ENCODE measurements at regions not wholly inside any gene's neighbourhood (a gene's known extent, or its start where the extent isn't known, plus 50 kb on each side); places are given as distances from the start of the nearest gene placed in this dataset.

- no peak for TF ChIP-seq TAF1 (IDR thresholded peaks at IDR 0.05; ENCODE audit: low read depth)
- no peak for TF ChIP-seq YY1 (IDR thresholded peaks at IDR 0.05; ENCODE audit: low read depth)
- no peak for TF ChIP-seq TCF12 (IDR thresholded peaks at IDR 0.05; ENCODE audit: low read depth)
- TF ChIP-seq, protein P1, sequence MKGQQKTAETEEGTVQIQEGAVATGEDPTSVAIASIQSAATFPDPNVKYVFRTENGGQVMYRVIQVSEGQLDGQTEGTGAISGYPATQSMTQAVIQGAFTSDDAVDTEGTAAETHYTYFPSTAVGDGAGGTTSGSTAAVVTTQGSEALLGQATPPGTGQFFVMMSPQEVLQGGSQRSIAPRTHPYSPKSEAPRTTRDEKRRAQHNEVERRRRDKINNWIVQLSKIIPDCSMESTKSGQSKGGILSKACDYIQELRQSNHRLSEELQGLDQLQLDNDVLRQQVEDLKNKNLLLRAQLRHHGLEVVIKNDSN (IDR thresholded peaks at IDR 0.05): no peak
- no peak for TF ChIP-seq TEAD4 (IDR thresholded peaks at IDR 0.05)
- no peak for TF ChIP-seq EGR1 (IDR thresholded peaks at IDR 0.05)
- TF ChIP-seq REST (IDR thresholded peaks at IDR 0.05; ENCODE audit: low read depth): no peak
- TF ChIP-seq EP300 (IDR thresholded peaks at IDR 0.05; ENCODE audit: borderline replicate concordance): no peak
- no peak for TF ChIP-seq NFIC (IDR thresholded peaks at IDR 0.05)
- no peak for TF ChIP-seq ZBTB7A (IDR thresholded peaks at IDR 0.05; ENCODE audit: low read depth)
- TF ChIP-seq CEBPB (IDR thresholded peaks at IDR 0.05): no peak
- no peak for TF ChIP-seq RAD21 (IDR thresholded peaks at IDR 0.05; ENCODE audit: low read depth)
- no peak for TF ChIP-seq CREB1 (IDR thresholded peaks at IDR 0.05; ENCODE audit: low read depth)
- no peak for TF ChIP-seq FOXM1 (IDR thresholded peaks at IDR 0.05; ENCODE audit: borderline replicate concordance, low read depth)
- TF ChIP-seq, protein P2, sequence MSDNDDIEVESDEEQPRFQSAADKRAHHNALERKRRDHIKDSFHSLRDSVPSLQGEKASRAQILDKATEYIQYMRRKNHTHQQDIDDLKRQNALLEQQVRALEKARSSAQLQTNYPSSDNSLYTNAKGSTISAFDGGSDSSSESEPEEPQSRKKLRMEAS (IDR thresholded peaks at IDR 0.05): no peak
Measured at GRCh38 chr7:41130561-41131236, 572.2 kb downstream of the INHBA start.

DNA sequence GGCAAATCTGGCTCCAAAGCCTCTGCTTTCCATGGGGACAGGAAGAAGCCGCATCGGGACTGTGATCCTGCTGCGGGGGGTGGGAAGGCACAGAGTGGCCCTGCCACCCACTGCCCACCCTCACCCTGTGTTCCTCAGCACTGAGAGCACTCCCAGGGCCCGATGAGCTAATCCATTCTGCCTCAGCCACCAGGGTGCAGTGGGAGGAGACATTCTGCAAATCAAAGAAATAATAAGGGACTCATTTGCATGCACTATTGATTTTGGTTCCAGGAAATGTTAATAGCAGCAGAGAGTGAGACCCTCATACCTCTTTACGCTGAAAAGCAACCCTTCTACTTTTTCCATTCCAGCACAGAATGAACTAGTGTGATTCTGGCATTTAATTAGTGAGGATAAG, 572.8 kb downstream of the INHBA start:
- TF ChIP-seq REST (IDR thresholded peaks at IDR 0.05; ENCODE audit: low read depth): no peak
- TF ChIP-seq EGR1 (IDR thresholded peaks at IDR 0.05): no peak
- TF ChIP-seq RAD21 (IDR thresholded peaks at IDR 0.05; ENCODE audit: low read depth): no peak
- TF ChIP-seq NFIC (IDR thresholded peaks at IDR 0.05): no peak
- TF ChIP-seq EP300 (IDR thresholded peaks at IDR 0.05; ENCODE audit: borderline replicate concordance): no peak
- no peak for TF ChIP-seq CEBPB (IDR thresholded peaks at IDR 0.05)
- TF ChIP-seq TEAD4 (IDR thresholded peaks at IDR 0.05): no peak
- no peak for TF ChIP-seq YY1 (IDR thresholded peaks at IDR 0.05; ENCODE audit: low read depth)
- TF ChIP-seq, protein P1 (IDR thresholded peaks at IDR 0.05): no peak
- no peak for TF ChIP-seq FOXM1 (IDR thresholded peaks at IDR 0.05; ENCODE audit: borderline replicate concordance, low read depth)
- no peak for TF ChIP-seq ZBTB7A (IDR thresholded peaks at IDR 0.05; ENCODE audit: low read depth)
- TF ChIP-seq CREB1 (IDR thresholded peaks at IDR 0.05; ENCODE audit: low read depth): no peak
- no peak for TF ChIP-seq TAF1 (IDR thresholded peaks at IDR 0.05; ENCODE audit: low read depth)
- TF ChIP-seq, protein P2 (IDR thresholded peaks at IDR 0.05): no peak
- no peak for TF ChIP-seq TCF12 (IDR thresholded peaks at IDR 0.05; ENCODE audit: low read depth)

DNA sequence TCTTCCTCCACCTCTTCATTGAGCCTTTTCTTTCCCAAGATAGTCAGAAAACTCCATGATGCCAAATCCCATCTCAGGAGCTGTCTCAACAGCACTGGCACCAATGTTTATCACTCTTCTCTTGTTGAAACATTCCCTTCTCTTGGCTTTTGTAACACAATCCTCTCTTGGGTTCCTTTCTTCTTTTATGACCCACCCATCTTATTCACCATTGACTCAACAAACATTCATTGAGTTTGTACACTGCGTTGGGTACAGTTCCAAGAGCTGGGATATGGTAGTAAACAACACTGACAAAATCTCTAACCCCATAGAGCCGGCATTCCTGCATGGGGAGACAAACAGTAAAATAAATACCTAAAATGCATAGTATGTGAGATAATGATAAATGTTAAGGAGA, 577.5 kb downstream of the INHBA start:
- no peak for TF ChIP-seq TCF12 (IDR thresholded peaks at IDR 0.05; ENCODE audit: low read depth)
- TF ChIP-seq CREB1 (IDR thresholded peaks at IDR 0.05; ENCODE audit: low read depth): no peak
- no peak for TF ChIP-seq TEAD4 (IDR thresholded peaks at IDR 0.05)
- no peak for TF ChIP-seq REST (IDR thresholded peaks at IDR 0.05; ENCODE audit: low read depth)
- TF ChIP-seq TAF1 (IDR thresholded peaks at IDR 0.05; ENCODE audit: low read depth): no peak
- TF ChIP-seq, protein P2 (IDR thresholded peaks at IDR 0.05): no peak
- no peak for TF ChIP-seq EP300 (IDR thresholded peaks at IDR 0.05; ENCODE audit: borderline replicate concordance)
- TF ChIP-seq ZBTB7A (IDR thresholded peaks at IDR 0.05; ENCODE audit: low read depth): no peak
- no peak for TF ChIP-seq RAD21 (IDR thresholded peaks at IDR 0.05; ENCODE audit: low read depth)
- TF ChIP-seq FOXM1 (IDR thresholded peaks at IDR 0.05; ENCODE audit: borderline replicate concordance, low read depth): no peak
- TF ChIP-seq YY1 (IDR thresholded peaks at IDR 0.05; ENCODE audit: low read depth): no peak
- no peak for TF ChIP-seq NFIC (IDR thresholded peaks at IDR 0.05)
- no peak for TF ChIP-seq EGR1 (IDR thresholded peaks at IDR 0.05)
- no peak for TF ChIP-seq CEBPB (IDR thresholded peaks at IDR 0.05)
- TF ChIP-seq, protein P1 (IDR thresholded peaks at IDR 0.05): no peak

Measured in Ishikawa (cell line).